ENCODE measurements at regions not wholly inside any gene's neighbourhood (a gene's known extent, or its start where the extent isn't known, plus 50 kb on each side); places are given as distances from the start of the nearest gene placed in this dataset.

- no peak for DNase-seq (ENCODE audit: low spot score)
Measured at GRCh38 chr1:25104932-25105561, 127.3 kb downstream of the SYF2 start.

DNA sequence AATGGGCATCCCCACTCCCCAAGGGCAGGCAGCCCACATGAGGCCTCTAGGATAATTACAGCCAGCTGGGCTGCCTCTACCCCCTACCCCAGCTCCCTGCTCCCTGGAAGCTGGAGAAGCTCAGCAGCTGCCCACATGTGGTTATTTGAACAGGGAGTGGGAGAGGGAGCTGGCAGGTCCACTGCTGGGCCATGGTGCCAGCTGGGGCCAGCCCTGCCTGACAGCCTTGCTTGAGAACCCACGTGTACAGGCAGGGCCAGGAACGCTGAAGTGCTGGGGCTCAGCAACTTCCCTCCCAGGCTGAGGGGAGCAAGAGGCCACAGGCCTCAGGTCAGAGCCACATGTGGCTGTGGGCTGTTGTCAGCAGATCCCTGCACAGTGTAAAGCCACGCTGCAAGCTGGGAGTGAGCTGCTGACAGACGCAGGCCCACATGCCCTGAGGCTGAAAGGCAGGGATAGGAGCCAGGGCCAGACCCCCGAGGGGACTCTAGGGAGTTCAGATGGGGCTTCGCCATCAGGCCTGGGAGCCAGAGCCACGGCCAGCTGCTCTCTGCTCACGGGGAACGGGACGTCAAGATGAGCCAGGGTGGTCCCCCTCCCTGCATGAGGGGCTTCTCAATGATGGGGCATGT, 129.0 kb downstream of the SYF2 start:
- DNase-seq (ENCODE audit: low spot score) = no peak

DNA sequence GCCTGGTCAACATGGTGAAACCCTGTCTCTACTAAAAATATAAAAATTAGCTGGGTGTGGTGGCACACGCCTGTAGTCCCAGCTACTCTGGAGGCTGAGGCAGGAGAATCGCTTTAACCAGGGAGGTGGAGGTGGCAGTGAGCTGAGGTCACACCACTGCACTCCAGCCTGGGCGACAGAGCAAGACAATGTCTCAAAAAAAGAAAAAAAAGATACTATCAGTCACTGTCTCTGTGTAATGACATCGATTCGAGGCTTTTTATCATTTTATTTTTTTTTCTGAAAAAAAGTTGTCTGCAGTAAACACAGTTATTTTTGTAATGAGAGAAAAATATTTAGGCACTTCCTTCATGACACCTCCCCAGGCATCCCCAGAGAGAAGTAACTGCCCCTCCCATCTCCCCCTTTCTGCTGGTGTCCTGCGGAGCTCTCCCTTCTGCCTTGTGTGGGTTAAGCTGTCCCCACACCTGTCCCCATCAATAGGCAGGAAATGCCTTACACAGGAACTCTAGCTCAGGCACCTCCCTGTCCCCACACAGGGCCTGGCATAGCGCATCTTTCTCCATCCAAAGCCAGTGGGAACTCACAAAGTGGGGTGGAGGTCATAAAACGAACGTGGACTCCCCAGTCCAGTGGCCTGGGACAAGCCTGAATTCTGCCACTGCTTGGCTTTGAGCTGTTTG, 132.0 kb downstream of the SYF2 start:
- no peak for DNase-seq (ENCODE audit: low spot score)

DNA sequence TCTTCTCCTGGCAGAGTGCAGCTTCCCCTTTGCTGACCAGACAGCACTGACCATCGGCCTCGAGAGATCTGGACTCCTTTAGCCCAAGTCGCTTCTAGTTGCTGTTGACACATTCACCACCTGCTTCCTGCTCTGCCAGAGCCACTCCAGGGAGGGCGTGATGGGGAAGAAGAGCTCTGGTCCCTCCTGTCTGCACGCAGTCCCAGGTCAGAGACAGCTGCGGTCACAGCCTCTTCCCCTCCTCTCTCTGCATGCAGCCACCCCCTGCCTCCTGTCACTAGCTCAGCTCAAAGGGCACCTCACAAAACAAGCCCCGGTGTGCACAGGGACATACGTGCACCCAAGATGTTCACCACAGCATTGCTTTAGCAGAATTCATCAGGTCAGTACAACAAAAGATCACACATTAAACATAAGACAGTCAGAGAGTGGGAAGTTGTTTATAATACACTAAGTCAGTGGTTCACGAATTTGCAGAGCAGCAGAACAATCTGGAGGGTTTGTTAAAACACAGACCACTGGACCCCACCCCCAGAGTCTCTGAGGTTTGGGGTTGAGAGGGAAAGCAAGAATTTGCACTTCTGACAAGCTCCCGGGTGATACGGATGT, 132.9 kb downstream of the SYF2 start:
- no peak for DNase-seq (ENCODE audit: low spot score)

GRCh38 chr1:25098717-25099116, 133.6 kb downstream of the SYF2 start:
- no peak for DNase-seq (ENCODE audit: low spot score)

DNA sequence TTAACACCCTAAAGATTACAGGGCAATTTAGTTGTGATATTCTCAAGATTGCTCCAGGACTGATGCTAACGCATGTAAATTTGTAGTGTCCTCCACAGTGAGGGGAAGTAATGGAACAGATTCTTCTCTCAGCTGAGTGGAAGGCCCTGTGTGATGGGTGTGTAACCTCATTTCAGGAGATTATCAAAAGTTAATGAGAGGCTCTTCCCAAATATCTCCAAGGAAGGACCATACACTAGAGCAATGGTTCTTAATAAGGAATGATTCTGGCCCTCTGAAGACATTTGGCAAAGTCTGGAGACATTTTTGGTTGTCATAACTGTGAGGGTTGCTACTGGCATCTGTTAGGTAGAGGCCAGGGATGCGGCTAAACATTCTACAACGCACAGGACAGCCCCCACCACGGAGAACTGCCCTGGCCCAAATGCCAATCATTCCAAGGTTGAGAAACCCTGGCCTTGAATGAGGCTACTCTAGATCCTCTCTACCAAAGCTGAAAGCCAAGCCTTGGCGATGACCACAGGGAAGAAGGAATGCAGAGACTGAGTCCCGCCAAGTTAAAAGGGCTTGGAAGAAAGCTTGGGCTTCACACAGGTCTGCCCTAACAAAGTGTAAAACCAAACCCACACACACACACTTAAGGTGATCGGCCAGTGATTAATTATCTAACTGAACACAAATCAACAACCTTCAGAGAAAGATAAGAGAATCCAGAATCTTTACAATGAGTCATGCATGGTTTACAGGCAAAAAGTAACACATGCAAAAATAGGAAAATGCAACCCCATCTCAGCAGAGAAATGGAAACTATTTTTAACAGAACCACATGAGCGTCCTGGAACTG, 135.8 kb downstream of the SYF2 start:
- DNase-seq (ENCODE audit: low spot score) = no peak

GRCh38 chr1:25095635-25096200, 136.6 kb downstream of the SYF2 start:
- DNase-seq (ENCODE audit: low spot score) = no peak

GRCh38 chr1:25094995-25095394, 137.3 kb downstream of the SYF2 start:
- DNase-seq (ENCODE audit: low spot score) = no peak

DNA sequence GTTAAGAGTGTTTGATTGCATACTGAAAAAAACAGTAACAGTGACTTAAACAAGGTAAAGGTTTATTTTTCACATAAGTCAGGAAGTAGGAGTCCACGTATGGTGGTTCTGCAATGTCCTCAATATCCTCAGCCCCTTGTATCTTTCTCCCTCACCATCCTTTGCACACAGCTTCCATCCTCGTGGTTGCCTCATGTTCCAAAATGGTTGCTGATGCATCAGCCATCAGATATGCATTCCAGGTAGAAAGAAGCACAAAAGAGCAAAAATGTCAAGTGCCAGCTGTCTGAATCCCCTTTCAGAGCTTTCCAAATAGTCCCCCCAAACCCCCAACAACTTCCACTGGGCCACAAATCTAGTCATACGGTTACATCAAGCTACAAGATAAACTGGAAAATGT, 138.1 kb downstream of the SYF2 start:
- DNase-seq (ENCODE audit: low spot score) = no peak

DNA sequence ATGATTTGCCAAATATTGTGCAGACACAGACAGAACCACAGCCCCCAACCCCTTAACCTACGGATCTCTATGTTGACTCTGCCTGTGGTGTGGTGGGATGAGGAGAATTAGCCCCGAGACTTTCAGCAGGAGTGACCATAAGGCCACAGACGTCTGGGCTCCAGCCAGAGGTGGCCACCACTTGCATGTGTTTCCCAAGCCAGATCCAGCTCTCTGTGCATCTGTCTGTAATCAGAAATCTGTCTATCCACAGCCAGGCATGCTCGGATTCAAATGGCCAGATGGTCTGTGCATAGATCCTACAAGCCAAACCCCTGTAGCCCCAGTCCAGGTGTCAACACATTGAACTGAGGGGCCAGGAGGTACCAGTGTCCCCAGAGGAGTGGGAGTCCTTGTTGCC, 140.6 kb downstream of the SYF2 start:
- DNase-seq (ENCODE audit: low spot score) = no peak

GRCh38 chr1:25090707-25091422, 141.4 kb downstream of the SYF2 start:
- no peak for DNase-seq (ENCODE audit: low spot score)

DNA sequence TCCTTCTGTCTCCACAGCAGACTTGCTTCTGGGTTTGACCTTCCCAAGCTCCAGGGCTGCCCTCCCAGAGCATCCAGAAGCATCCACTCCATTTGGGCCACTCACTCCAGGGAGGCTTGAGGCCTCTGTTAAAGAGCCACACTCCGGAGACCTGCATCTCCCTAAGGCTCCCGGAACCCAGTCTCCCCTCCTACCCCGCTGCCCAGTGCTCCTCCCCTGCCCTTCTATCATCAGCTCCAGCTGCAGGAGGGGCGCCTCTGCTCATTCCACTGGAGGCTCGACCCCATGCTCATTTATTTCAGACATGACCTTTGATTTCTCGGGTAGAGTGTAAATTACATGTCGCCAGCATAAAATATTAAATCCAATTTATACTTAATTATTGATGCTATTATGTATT, 142.5 kb downstream of the SYF2 start:
- DNase-seq (ENCODE audit: low spot score) = no peak

- DNase-seq (ENCODE audit: low spot score) = no peak
Measured at GRCh38 chr1:25088946-25089345, 143.4 kb downstream of the SYF2 start.

DNA sequence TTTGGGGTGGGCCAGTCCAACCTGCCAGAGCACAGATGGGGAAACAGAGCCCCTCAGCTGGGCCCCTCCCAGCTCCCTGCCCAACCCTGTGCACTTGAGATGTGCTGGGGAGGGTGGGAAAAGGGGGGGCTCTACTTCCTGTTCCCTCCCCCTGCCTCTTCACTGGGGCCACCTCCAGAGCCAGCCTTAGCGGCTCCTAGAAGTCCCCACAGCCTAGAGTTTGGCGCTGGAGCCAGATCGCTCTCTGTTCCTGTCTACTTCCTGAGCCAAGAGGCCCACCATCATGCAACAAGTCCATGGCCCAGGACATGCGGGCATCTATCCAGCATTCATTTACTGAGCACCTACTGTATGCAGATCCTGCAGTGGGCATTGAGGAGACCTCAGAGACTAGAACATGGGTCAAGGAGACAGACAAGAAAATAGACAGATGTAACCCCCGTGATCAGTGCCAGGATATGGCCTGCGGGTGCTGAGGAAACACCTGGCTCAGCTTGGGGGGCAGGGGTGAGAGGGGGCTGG, 144.1 kb downstream of the SYF2 start:
- DNase-seq (ENCODE audit: low spot score) = no peak

DNA sequence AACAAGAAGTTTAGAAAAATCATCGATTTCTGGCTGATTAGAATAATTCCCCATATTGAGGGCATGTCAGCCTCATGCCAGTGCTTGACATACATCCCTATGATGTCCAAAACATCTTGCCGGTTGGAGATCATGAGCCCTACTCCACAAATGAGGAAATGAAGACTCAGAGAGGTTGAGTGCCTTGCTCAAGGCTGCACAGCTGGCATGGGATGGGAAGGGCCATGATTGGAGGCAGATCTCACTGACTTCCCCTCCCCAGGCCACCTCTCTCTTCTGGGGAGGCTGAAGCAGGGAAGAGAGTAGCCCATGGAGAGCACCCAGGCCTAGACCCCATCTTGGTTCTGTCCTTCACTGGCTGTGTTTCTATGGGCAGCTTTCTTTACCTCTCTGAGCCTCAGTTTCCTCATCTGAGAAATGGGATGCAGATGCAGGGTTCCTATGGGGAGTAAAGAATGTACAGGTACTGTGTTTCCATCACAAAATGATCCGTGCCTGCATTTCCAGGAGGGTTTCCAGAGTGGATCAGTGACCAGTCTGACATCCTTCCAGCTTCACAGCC, 145.7 kb downstream of the SYF2 start:
- DNase-seq (ENCODE audit: low spot score) = no peak

DNA sequence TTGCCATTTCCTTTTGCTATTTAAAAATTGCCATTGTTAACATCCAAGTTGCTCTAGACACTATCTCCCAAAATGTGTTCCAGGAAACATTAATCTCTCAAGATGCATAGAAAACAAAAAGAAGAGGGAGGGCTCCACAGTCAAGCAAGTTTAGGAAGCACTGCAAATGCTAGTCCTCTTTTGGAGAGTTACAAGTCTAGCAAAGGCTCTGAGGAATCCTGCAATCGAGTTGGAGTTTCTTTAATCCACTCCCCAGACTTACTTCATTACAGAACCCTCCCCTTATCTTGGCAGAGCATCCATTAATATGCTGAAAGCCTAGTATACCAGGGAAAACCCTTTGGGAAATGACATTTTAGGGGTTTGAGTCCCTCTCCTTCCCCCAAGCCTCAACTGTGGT, 147.9 kb downstream of the SYF2 start:
- DNase-seq (ENCODE audit: low spot score) = no peak

- no peak for DNase-seq (ENCODE audit: low spot score)
Measured at GRCh38 chr1:25083481-25084345, 148.6 kb downstream of the SYF2 start.

- DNase-seq (ENCODE audit: low spot score) = no peak
Measured at GRCh38 chr1:25082995-25083394, 149.3 kb downstream of the SYF2 start.

- DNase-seq (ENCODE audit: low spot score) = no peak
Measured at GRCh38 chr1:25082216-25082899, 149.9 kb downstream of the SYF2 start.

Data from HT-29 (cell line).